Ovary (tissue), 3 donors: ENCODE measurements at regions not wholly inside any gene's neighbourhood (a gene's known extent, or its start where the extent isn't known, plus 50 kb on each side); places are given as distances from the start of the nearest gene placed in this dataset.

Experiments
- CTCF ChIP-seq, 3 donors: fragments of 450-650 bp in 2 of 3; fragments of 200-600 bp in 1 of 3; IDR thresholded peaks; one replicate each; pipeline versions ENCODE4 v1.5.1 to v1.8.0; 2016 to 2022; ENCODE audit warnings: antibody characterized with exemption in 3 of 3, mild to moderate bottlenecking in 1 of 3
- EP300 ChIP-seq: sonication (generic); formaldehyde crosslinking; IDR thresholded peaks from one replicate; pipeline ENCODE4 v1.6.1; 2017; ENCODE audit warnings: antibody characterized with exemption
- POLR2A ChIP-seq: fragments of 450-650 bp; IDR thresholded peaks from one replicate; pipeline ENCODE4 v1.6.1; 2017; ENCODE audit warnings: antibody characterized with exemption, mild to moderate bottlenecking, moderate library complexity
- donor health status: DM: no; HTN: no; CAD: no.

- TF ChIP-seq CTCF (IDR thresholded peaks at IDR 0.05) (no peak), EP300 (no peak), POLR2A (no peak)
These were observed 88.8 kb upstream of the API5 start for GRCh38 chr11:43223026-43223425.
